ENCODE measurements at regions not wholly inside any gene's neighbourhood (a gene's known extent, or its start where the extent isn't known, plus 50 kb on each side); places are given as distances from the start of the nearest gene placed in this dataset.

- H3K9ac ChIP-seq (ENCODE audit: low read depth, low read length): no peak overlapping the region
Observed at GRCh38 chr3:146747051-146747450, 141.9 kb upstream of the PLSCR5 start.

More at GRCh38 chr3:146747051-146747450, 141.9 kb upstream of the PLSCR5 start:
- Histone ChIP-seq H3K27ac (ENCODE audit: insufficient read depth, low read length) (no peak overlapping the region), H3K4me1 (ENCODE audit: control insufficient read depth, insufficient read depth, low read length) (no peaks in the 10 kb centered on the region), H3K18ac (ENCODE audit: low read depth, low read length) (no peak overlapping the region), H2AK9ac (replicated peaks; ENCODE audit: low read depth, low read length, poor library complexity) (no peak overlapping the region), H3K9me3 (ENCODE audit: control insufficient read depth, insufficient read depth, low read length) (no peaks in the 10 kb centered on the region), H2AFZ (replicated peaks; ENCODE audit: low read length, poor library complexity) (no peak overlapping the region), H3K79me1 (ENCODE audit: low read depth in 1 of 2, low read length in 2 of 2) (no peaks in the 10 kb centered on the region), H4K20me1 (ENCODE audit: insufficient read depth, low read length) (no peaks in the 10 kb centered on the region), H3K23ac (ENCODE audit: low read depth, low read length) (no peak overlapping the region), H3K4me2 (ENCODE audit: low read depth, low read length) (no peak overlapping the region), H4K5ac (ENCODE audit: low read depth, low read length) (no peak overlapping the region), H3K56ac (ENCODE audit: extremely low read depth, insufficient read depth, low read length) (no peak overlapping the region), H2AK5ac (ENCODE audit: low read depth, low read length) (no peak overlapping the region), H2BK15ac (ENCODE audit: low read depth, low read length) (no peak overlapping the region), H3K27me3 (ENCODE audit: control insufficient read depth, insufficient read depth, low read length) (no peaks in the 10 kb centered on the region), H2BK120ac (ENCODE audit: low read depth, low read length) (no peak overlapping the region), H2BK20ac (ENCODE audit: low read depth, low read length) (no peak overlapping the region), H3K9me1 (ENCODE audit: insufficient read depth, low read length) (no peaks in the 10 kb centered on the region), H2BK5ac (ENCODE audit: low read depth, low read length, poor library complexity, severe bottlenecking) (no peak overlapping the region), H3K4me3 (ENCODE audit: insufficient read depth, low read depth, low read length) (no peak overlapping the region), H4K91ac (ENCODE audit: insufficient read depth, low read depth, low read length) (no peak overlapping the region), H3K4ac (ENCODE audit: low read depth, low read length) (no peak overlapping the region), H4K8ac (ENCODE audit: low read depth in 2 of 2, low read length in 2 of 2) (no peak overlapping the region), H3K14ac (replicated peaks; ENCODE audit: low read depth, low read length) (no peak overlapping the region), H3K36me3 (ENCODE audit: control insufficient read depth, insufficient read depth, low read length) (no peaks in the 10 kb centered on the region)
- ChIA-PET POLR2A (ENCODE audit: unreplicated experiment) (no interaction called here), CTCF (no interaction called here)
- DNase-seq: no peak
- no peak for TF ChIP-seq RCOR1 (IDR thresholded peaks at IDR 0.05; ENCODE audit: insufficient replicate concordance, low read length)
- in situ Hi-C loops (cut with MboI; ENCODE audit: low sequenced_read_pairs) (no loop called here), dilution Hi-C loops (cut with HindIII; ENCODE audit: low sequenced_read_pairs, unreplicated experiment) (no loop called here), intact Hi-C loops (cut with micrococcal nuclease) (loop anchor here (10.0 kb wide), 1 partner anchor 868 kb away; no protein-coding TSS in a partner anchor)
- BruUV-seq (replicated peaks): no TSS peak
- ATAC-seq (ENCODE audit: low read depth): no peak
